ENCODE measurements at regions not wholly inside any gene's neighbourhood (a gene's known extent, or its start where the extent isn't known, plus 50 kb on each side); places are given as distances from the start of the nearest gene placed in this dataset.

- TF ChIP-seq GATA2 (IDR thresholded peaks at IDR 0.05; ENCODE audit: low read depth, low read length) (no peak), GATA3 (IDR thresholded peaks at IDR 0.05; ENCODE audit: low read depth, low read length) (no peak)
These were observed 103.1 kb downstream of the TLE3 start for GRCh38 chr15:69994429-69995205.

DNA sequence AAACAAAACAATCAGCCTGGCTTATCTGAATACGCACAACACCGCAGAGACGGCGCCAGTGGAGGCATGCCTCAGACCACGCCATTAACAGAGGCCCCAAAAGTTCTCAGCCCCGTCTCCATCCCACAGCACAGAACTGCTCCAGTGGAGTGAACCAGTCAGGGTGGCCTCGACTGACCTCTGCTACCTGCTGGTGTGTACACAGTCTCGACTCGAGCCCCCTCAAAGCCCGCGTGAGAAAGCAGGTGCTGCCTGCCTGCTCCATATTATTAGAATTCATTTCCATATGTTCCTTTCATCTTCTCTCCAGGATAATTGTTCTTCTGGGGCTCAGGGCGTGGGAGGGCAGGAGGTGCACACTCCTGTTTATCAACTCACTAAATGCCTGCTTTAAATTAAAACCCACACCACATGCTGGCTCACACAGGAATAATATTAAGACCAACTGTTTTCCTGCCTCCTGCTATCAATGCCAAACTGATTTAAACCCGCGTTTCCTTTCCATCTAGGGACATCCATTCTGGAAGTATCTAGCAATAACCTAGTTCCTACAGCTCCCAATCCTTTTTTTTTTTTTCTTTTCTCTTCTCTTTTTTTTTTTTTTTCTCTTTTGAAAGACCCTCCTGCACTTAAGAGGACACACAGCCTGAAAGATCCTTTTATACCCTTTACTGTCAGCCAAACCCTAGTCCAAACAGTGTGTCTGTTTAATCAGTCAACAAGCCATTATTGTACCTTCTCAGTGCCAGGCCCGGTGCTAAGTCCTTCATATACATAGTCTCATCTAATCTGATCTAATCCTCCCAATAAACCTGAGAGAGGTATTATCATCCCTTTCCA is 101.2 kb downstream of the TLE3 start:
- TF ChIP-seq GATA3 (IDR thresholded peaks at IDR 0.05; ENCODE audit: low read depth, low read length) (no peak), GATA2 (IDR thresholded peaks at IDR 0.05; ENCODE audit: low read depth, low read length) (no peak)

- no peak for TF ChIP-seq GATA3 (IDR thresholded peaks at IDR 0.05; ENCODE audit: low read depth, low read length)
- no peak for TF ChIP-seq GATA2 (IDR thresholded peaks at IDR 0.05; ENCODE audit: low read depth, low read length)
These were observed 100.6 kb downstream of the TLE3 start for GRCh38 chr15:69997161-69997485.
